ENCODE measurements at regions not wholly inside any gene's neighbourhood (a gene's known extent, or its start where the extent isn't known, plus 50 kb on each side); places are given as distances from the start of the nearest gene placed in this dataset.

DNA sequence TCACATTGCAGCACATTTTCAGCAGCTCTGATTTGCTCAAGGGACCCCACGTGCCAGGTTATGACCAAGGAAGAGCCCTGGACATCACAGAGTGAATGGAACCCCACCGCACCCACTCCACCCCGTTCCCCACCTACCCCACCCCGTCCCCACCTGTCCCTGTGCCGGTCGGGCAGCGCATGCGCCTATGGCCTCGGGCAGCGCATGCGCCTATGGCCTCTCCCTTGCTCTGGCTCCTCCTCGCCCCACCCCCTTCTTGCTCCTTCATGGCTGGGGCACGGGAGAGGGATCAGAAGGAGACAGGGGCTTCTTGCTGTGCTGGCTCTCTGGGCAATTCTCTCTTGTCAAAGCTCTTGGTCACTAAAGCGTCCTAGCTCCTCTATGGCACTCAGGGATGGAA is 371.8 kb upstream of the HS6ST1 start:
- no peak overlapping the region for H3K27ac ChIP-seq (ENCODE audit: low read depth, low read length)
- no peak overlapping the region for H3K4me3 ChIP-seq (ENCODE audit: low read depth in 1 of 2, low read length in 2 of 2)
- no peaks in the 10 kb centered on the region for H3K9me3 ChIP-seq (ENCODE audit: low read length)
- no peaks in the 10 kb centered on the region for H3K4me1 ChIP-seq (ENCODE audit: insufficient read depth, low read length)
- H3K27me3 ChIP-seq (ENCODE audit: control insufficient read depth in 1 of 2, insufficient read depth in 2 of 2, low read length in 2 of 2) = no peaks in the 10 kb centered on the region
- H3K36me3 ChIP-seq (ENCODE audit: insufficient read depth, low read length) = no peaks in the 10 kb centered on the region
- no peak overlapping the region for H3K9ac ChIP-seq (ENCODE audit: low read length)

GRCh38 chr2:128690869-128691268 is 372.2 kb upstream of the HS6ST1 start:
- no peaks in the 10 kb centered on the region for H3K27me3 ChIP-seq (ENCODE audit: control insufficient read depth in 1 of 2, insufficient read depth in 2 of 2, low read length in 2 of 2)
- H3K27ac ChIP-seq (ENCODE audit: low read depth, low read length) = no peak overlapping the region
- no peaks in the 10 kb centered on the region for H3K9me3 ChIP-seq (ENCODE audit: low read length)
- no peaks in the 10 kb centered on the region for H3K36me3 ChIP-seq (ENCODE audit: insufficient read depth, low read length)
- no peak overlapping the region for H3K4me3 ChIP-seq (ENCODE audit: low read depth in 1 of 2, low read length in 2 of 2)
- no peaks in the 10 kb centered on the region for H3K4me1 ChIP-seq (ENCODE audit: insufficient read depth, low read length)
- H3K9ac ChIP-seq (ENCODE audit: low read length) = no peak overlapping the region

GRCh38 chr2:128691526-128691925 is 372.9 kb upstream of the HS6ST1 start:
- no peaks in the 10 kb centered on the region for H3K4me1 ChIP-seq (ENCODE audit: insufficient read depth, low read length)
- no peak overlapping the region for H3K4me3 ChIP-seq (ENCODE audit: low read depth in 1 of 2, low read length in 2 of 2)
- H3K9ac ChIP-seq (ENCODE audit: low read length) = no peak overlapping the region
- H3K27me3 ChIP-seq (ENCODE audit: control insufficient read depth in 1 of 2, insufficient read depth in 2 of 2, low read length in 2 of 2) = no peaks in the 10 kb centered on the region
- H3K27ac ChIP-seq (ENCODE audit: low read depth, low read length) = no peak overlapping the region
- no peaks in the 10 kb centered on the region for H3K36me3 ChIP-seq (ENCODE audit: insufficient read depth, low read length)
- H3K9me3 ChIP-seq (ENCODE audit: low read length) = no peaks in the 10 kb centered on the region

GRCh38 chr2:128692895-128693742 is 374.5 kb upstream of the HS6ST1 start:
- no peak overlapping the region for H3K4me3 ChIP-seq (ENCODE audit: low read depth in 1 of 2, low read length in 2 of 2)
- H3K36me3 ChIP-seq (ENCODE audit: insufficient read depth, low read length) = no peaks in the 10 kb centered on the region
- H3K9ac ChIP-seq (ENCODE audit: low read length) = no peak overlapping the region
- no peaks in the 10 kb centered on the region for H3K27me3 ChIP-seq (ENCODE audit: control insufficient read depth in 1 of 2, insufficient read depth in 2 of 2, low read length in 2 of 2)
- H3K4me1 ChIP-seq (ENCODE audit: insufficient read depth, low read length) = no peaks in the 10 kb centered on the region
- no peak overlapping the region for H3K27ac ChIP-seq (ENCODE audit: low read depth, low read length)
- no peaks in the 10 kb centered on the region for H3K9me3 ChIP-seq (ENCODE audit: low read length)

DNA sequence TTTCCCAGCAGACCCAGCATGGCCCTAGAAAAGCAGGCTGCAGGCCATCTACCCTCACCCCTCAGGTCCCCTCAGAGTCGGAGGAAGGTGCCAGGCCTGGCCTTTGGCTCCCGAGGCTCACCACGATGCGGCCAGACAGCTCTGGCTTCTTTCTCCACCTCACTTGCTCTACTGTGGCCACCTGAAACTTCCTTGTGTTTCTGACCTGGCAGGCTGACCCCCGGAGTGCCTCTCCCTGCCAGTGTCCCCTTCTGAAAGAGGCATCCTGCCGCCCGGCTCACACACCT is 375.0 kb upstream of the HS6ST1 start:
- no peak overlapping the region for H3K27ac ChIP-seq (ENCODE audit: low read depth, low read length)
- H3K27me3 ChIP-seq (ENCODE audit: control insufficient read depth in 1 of 2, insufficient read depth in 2 of 2, low read length in 2 of 2) = no peaks in the 10 kb centered on the region
- no peak overlapping the region for H3K4me3 ChIP-seq (ENCODE audit: low read depth in 1 of 2, low read length in 2 of 2)
- H3K36me3 ChIP-seq (ENCODE audit: insufficient read depth, low read length) = no peaks in the 10 kb centered on the region
- no peaks in the 10 kb centered on the region for H3K9me3 ChIP-seq (ENCODE audit: low read length)
- no peak overlapping the region for H3K9ac ChIP-seq (ENCODE audit: low read length)
- no peaks in the 10 kb centered on the region for H3K4me1 ChIP-seq (ENCODE audit: insufficient read depth, low read length)

DNA sequence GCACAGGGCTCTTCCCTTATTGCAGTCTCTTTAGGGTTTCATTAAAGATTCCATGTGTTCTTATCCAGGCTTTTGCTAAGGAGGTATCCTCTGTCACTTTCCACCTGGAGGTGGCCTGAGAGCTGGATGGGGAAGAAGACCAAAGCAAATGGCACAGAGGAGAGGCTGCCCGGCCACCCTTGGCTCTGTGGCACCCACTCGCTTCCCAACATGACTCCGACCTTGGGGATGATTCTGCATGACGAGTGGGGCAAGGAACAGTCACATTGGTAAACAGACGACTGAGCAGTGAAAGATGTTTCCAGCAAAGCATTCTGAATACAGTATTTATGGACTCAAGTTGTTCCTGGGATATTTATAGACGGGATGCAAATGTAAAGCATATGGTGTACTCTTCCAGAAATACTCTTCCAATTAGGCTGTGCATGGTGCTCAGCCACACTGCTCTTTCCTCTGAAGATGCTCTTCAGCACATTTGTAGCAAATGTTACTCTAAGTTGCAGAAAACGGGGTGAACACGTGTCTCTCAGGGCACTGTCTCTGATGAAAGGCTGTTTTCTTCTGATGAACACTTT is 377.1 kb upstream of the HS6ST1 start:
- no peaks in the 10 kb centered on the region for H3K36me3 ChIP-seq (ENCODE audit: insufficient read depth, low read length)
- H3K4me1 ChIP-seq (ENCODE audit: insufficient read depth, low read length) = no peaks in the 10 kb centered on the region
- H3K9me3 ChIP-seq (ENCODE audit: low read length) = no peaks in the 10 kb centered on the region
- H3K27ac ChIP-seq (ENCODE audit: low read depth, low read length) = no peak overlapping the region
- H3K4me3 ChIP-seq (ENCODE audit: low read depth in 1 of 2, low read length in 2 of 2) = no peak overlapping the region
- H3K27me3 ChIP-seq (ENCODE audit: control insufficient read depth in 1 of 2, insufficient read depth in 2 of 2, low read length in 2 of 2) = no peaks in the 10 kb centered on the region
- no peak overlapping the region for H3K9ac ChIP-seq (ENCODE audit: low read length)

- Histone ChIP-seq H3K27ac (ENCODE audit: low read depth, low read length) (no peak overlapping the region), H3K4me3 (ENCODE audit: low read depth in 1 of 2, low read length in 2 of 2) (no peak overlapping the region), H3K9me3 (ENCODE audit: low read length) (no peaks in the 10 kb centered on the region), H3K27me3 (ENCODE audit: control insufficient read depth in 1 of 2, insufficient read depth in 2 of 2, low read length in 2 of 2) (no peaks in the 10 kb centered on the region), H3K9ac (ENCODE audit: low read length) (no peak overlapping the region), H3K4me1 (ENCODE audit: insufficient read depth, low read length) (no peaks in the 10 kb centered on the region), H3K36me3 (ENCODE audit: insufficient read depth, low read length) (no peaks in the 10 kb centered on the region)
Observed at GRCh38 chr2:128696421-128696820, 377.8 kb upstream of the HS6ST1 start.

- no peaks in the 10 kb centered on the region for H3K27me3 ChIP-seq (ENCODE audit: control insufficient read depth in 1 of 2, insufficient read depth in 2 of 2, low read length in 2 of 2)
- H3K36me3 ChIP-seq (ENCODE audit: insufficient read depth, low read length) = no peaks in the 10 kb centered on the region
- no peak overlapping the region for H3K4me3 ChIP-seq (ENCODE audit: low read depth in 1 of 2, low read length in 2 of 2)
- H3K9me3 ChIP-seq (ENCODE audit: low read length) = no peaks in the 10 kb centered on the region
- no peak overlapping the region for H3K27ac ChIP-seq (ENCODE audit: low read depth, low read length)
- no peaks in the 10 kb centered on the region for H3K4me1 ChIP-seq (ENCODE audit: insufficient read depth, low read length)
- H3K9ac ChIP-seq (ENCODE audit: low read length) = no peak overlapping the region
Observed at GRCh38 chr2:128701418-128701817, 382.8 kb upstream of the HS6ST1 start.

DNA sequence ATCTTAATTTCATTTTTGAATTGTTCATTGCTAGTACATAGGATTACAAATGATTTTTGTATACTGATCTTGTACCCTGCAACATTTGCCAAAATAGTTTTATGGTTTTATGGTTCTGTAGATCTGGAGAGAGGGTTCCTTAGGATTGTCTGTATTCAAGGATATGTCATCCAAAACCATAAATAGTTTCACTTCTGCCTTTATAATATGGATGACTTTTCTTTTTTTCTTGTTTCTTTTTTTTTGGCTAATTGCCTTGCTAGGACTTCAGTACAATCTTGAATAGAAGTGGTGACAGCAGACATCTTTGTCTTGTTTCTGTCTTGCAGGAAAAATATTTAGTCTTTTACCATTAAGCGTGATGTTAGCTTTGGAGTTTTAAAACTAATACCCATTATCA is 383.9 kb upstream of the HS6ST1 start:
- Histone ChIP-seq H3K9me3 (ENCODE audit: low read length) (peaks cover 5% of the 10 kb centered on the region), H3K36me3 (ENCODE audit: insufficient read depth, low read length) (no peaks in the 10 kb centered on the region), H3K9ac (ENCODE audit: low read length) (no peak overlapping the region), H3K27ac (ENCODE audit: low read depth, low read length) (no peak overlapping the region), H3K4me1 (ENCODE audit: insufficient read depth, low read length) (no peaks in the 10 kb centered on the region), H3K27me3 (ENCODE audit: control insufficient read depth in 1 of 2, insufficient read depth in 2 of 2, low read length in 2 of 2) (no peaks in the 10 kb centered on the region), H3K4me3 (ENCODE audit: low read depth in 1 of 2, low read length in 2 of 2) (no peak overlapping the region)

DNA sequence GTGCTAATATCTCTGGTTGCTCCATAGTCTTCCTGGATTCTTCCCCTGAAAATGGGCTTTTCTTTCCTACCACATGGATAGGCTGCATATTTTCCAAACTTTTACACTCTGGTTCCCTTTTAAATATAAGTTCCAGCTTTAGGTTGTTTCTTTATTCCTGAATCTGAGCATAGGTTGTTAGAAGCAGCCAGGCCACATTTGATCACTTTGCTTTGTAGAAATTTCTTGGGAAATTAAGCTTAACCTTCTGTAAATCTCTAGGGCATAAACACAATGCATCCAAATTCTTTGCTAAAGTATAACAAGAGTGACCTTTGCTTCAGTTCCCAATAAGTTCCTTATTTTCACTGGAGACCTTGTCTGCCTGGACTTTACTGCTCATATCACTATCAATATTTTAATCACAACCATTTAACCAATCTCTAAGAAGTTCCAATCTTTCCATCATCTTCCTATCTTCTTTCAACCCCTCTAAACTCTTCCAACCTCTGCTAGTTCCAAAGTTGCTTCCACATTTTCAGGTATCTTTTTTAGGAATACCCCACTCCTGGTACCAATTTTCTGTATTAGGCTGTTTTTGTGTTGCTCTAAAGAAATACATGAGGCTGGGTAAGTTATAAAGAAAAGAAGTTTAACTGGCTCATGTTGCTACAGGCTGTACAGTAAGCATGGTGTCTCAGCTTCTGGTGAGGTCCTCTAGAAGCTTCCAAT is 389.6 kb upstream of the HS6ST1 start:
- Histone ChIP-seq H3K27ac (ENCODE audit: low read depth, low read length) (no peak overlapping the region), H3K9ac (ENCODE audit: low read length) (no peak overlapping the region), H3K9me3 (ENCODE audit: low read length) (peaks cover 8% of the 10 kb centered on the region), H3K27me3 (ENCODE audit: control insufficient read depth in 1 of 2, insufficient read depth in 2 of 2, low read length in 2 of 2) (no peaks in the 10 kb centered on the region), H3K4me1 (ENCODE audit: insufficient read depth, low read length) (no peaks in the 10 kb centered on the region), H3K36me3 (ENCODE audit: insufficient read depth, low read length) (no peaks in the 10 kb centered on the region), H3K4me3 (ENCODE audit: low read depth in 1 of 2, low read length in 2 of 2) (no peak overlapping the region)

GRCh38 chr2:128710242-128710641 is 391.6 kb upstream of the HS6ST1 start:
- H3K4me3 ChIP-seq (ENCODE audit: low read depth in 1 of 2, low read length in 2 of 2) = no peak overlapping the region
- H3K36me3 ChIP-seq (ENCODE audit: insufficient read depth, low read length) = no peaks in the 10 kb centered on the region
- no peaks in the 10 kb centered on the region for H3K27me3 ChIP-seq (ENCODE audit: control insufficient read depth in 1 of 2, insufficient read depth in 2 of 2, low read length in 2 of 2)

More at GRCh38 chr2:128710242-128710641, 391.6 kb upstream of the HS6ST1 start:
- Histone ChIP-seq H3K9me3 (ENCODE audit: low read length) (peaks cover 8% of the 10 kb centered on the region), H3K4me1 (ENCODE audit: insufficient read depth, low read length) (no peaks in the 10 kb centered on the region), H3K9ac (ENCODE audit: low read length) (no peak overlapping the region), H3K27ac (ENCODE audit: low read depth, low read length) (no peak overlapping the region)

Measured in muscle layer of colon (tissue), 2 donors.